ENCODE measurements at regions not wholly inside any gene's neighbourhood (a gene's known extent, or its start where the extent isn't known, plus 50 kb on each side); places are given as distances from the start of the nearest gene placed in this dataset.
"Not testable (repeated sequence)": the region's sequence is repeated elsewhere in the genome, so short reads cannot be mapped to it uniquely, and the experiment has no call there.

DNA sequence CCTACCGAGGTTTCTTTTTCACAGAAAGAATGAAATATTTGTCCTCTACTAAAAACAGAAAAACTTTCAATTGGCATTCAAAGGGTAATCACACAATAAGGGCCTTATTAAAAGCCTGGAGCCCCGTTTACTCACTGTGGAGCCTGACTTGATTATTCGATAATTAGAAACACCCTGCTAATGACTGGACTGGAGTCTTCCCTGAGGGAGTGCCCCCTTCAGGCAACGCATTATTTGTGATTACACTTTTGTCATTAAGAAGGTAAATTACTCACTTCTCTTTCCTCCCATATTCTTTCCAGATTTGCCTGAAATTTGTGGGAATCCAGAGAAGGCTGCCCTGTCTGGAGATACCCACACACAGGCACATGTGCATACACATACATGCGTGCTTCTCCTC is 444.2 kb upstream of the NPVF start:
- no peak for DNase-seq

DNA sequence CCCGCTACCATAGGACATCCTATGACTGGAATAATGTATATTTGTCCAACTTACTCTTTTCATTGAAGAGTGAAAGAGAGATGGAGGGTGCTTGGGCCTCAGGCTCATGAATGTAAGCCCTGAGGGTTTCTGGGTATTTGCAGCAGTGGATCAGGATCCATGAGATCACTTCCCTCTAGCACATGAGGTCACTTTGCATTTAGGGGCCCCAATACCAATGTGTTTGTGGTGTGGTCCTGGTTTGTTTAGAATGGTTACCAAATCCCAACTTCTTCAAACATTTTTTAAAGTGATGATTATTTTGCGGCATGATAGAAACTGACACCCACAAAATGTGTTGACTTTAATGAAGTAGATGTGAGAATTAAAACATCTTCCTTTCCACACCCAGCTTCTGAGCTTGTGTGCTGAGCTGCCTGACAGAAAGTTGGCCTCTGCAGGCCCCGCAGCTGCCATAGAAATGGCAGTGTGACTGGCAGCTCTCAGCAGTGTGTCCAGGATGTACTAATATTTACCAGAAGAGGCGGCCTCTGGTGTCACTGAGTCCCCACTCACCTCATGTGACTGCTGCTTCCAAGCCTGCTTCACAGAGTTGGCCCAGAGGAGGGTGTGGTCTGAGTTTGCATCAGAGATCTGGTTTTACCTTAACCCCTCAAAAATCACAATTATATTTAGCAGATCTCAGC is 447.6 kb upstream of the NPVF start:
- DNase-seq = no peak

GRCh38 chr7:25677595-25677994 is 449.3 kb upstream of the NPVF start:
- DNase-seq = no peak

DNA sequence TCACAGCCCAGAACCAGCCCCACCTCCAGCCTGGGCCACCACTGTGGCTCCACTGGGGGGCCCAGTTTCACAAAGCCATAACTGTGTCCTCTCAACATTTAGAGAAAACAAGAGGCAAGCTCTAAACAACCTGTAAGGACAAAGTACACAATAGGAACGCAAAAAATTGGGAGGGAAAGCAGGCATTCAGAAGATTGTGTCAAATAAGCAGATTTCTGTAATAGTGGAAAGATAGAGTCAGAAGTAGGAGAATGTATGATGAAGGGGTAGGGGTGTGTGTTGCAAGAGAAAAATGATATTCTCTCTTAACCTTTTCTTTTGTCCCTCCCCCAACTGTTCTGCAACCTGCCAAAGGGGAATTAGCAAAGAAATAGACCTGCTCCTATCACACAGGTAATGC is 449.9 kb upstream of the NPVF start:
- DNase-seq = no peak

GRCh38 chr7:25680636-25681035 is 452.4 kb upstream of the NPVF start:
- no peak for DNase-seq

DNA sequence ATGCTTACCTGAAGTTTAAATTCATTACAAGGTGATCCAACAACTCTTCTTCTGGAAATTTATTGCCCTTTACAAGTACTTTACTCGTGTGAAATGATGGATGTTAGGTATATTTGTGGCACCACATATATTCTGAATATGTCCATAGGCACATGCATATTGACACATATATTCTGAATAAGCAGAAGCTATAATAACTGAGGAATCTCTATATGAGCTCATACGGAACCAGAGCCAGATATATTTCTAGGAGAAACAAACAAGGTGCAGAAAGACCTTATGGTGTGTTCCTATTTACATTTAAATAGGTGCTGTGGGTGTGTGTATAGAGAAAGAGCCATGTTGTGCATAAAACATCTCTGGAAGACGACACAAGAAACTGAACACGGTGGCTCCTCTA is 456.1 kb upstream of the NPVF start:
- DNase-seq = no peak

GRCh38 chr7:25686493-25686892 is 458.2 kb upstream of the NPVF start:
- DNase-seq = no peak

DNA sequence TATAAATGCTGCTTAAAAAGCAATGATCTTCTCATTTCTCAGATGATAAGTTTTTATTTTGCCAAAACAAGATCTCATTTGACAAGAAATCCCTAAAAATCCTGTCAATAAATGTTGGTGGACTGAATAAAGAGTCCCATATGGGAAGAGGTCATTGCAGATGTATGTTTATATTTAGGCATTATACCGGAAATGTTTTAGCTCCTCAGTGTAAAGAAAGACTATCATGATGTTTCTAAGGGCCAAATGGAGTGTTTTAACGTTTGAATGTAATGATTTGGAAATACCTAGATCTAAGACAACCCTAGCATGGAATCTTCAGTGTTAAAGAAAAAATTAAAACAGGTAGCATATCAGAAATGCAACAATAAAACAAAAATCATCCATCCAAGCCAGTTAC is 457.8 kb upstream of the NFE2L3 start:
- no peak for DNase-seq

GRCh38 chr7:25694699-25695098 is 457.3 kb upstream of the NFE2L3 start:
- DNase-seq = no peak

DNA sequence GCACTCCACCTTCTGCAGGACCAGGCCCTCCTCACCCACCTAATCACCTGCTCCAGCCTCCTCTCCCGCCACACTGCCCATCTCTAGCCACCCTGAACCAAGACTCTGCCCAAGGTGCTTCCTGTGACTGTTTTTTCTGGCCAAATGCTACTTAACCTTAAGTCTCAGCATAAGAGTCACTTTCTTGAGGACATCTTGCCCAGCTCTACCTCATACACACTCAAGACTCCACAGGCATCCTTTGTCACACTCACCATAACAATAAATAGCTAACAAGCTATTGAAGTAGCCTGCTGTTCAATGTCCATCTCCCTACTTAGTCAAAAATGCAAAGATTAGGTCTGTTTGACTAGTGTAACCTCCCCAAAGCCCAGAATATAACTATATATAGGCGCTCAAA is 455.4 kb upstream of the NFE2L3 start:
- DNase-seq = no peak

DNA sequence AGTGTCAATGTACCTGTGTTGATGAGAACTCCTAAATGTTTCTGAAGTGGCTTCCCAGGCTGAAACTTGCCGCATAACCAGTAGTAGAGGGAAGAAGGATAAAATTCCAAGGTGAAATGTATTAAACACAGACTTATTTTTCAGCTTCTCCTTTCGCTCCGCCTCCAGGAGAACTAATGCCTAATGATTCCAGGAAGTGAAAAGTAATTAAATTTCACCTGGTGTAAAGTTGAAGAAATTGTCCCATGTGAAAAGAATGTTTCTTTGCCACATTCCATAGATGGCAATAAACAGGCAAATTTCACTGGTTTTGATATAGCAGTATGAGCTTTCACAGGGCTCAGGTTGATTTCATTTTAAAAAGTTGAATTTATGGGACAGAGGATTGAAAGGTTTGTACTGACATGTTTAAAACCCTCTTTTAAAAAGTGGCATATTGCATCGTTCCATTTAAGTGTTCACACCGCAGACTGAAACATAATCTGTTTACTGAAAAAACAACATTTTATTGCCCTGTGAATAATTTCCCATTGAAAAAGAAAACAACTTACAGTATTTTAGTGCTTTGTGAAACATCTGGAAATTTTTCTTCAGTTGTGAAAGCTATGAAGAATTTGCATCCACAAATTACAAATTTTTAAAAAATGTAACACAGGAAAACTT is 453.4 kb upstream of the NFE2L3 start:
- no peak for DNase-seq

DNA sequence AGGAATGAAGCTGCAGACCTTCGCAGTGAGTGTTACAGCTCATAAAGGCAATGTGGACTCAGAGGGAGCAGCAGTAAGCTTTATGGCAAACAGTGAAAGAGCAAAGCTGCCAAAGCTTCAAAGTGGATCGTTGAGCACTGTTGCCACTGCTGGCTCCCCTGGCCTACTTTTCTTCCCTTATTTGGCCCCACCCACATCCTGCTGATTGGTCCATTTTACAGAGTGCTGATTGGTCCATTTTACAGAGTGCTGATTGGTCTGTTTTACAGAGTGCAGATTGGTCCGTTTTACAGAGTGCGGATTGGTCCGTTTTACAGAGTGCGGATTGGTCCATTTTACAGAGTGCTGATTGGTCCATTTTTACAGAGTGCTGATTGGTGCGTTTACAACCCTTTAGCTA is 451.9 kb upstream of the NFE2L3 start:
- not testable (repeated sequence) for DNase-seq

DNA sequence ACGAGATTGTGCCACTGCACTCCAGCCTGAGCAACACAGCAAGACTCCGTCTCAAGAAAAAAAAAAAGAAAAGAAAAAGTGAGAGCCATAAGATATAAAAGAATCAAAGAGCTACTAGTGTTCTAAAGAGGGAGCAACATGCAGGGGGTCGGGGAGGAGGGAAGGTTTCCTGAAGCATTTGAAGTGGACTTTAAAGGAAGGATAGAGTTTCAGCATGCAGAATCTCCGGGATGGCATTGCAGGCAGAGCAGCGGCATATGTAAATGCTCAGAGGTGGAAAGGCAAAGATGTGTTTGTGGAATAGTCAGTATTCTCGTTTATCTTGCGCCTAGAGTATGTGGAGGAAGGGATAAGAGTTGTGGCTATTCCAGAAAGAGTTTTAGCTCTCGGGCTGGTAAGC is 447.6 kb upstream of the NFE2L3 start:
- DNase-seq = no peak

DNA sequence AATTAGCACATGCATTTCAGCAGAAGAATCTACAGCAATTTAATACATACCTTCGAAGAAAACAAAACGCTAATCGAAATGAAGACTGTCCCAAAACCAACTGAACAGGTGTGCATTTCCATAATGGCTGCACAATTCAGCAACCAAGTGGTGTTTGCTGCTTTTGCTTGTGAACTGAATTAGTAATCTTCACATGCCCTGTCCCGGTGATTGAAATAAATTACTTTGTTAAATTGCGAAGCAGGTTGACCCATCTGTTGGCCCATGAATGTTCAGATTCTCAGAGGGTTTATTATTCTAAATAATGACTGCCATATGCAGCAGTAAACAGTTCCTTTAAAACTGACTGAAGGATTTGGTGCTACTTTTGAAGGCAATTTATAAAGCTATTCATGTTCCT is 445.2 kb upstream of the NFE2L3 start:
- DNase-seq = no peak

DNA sequence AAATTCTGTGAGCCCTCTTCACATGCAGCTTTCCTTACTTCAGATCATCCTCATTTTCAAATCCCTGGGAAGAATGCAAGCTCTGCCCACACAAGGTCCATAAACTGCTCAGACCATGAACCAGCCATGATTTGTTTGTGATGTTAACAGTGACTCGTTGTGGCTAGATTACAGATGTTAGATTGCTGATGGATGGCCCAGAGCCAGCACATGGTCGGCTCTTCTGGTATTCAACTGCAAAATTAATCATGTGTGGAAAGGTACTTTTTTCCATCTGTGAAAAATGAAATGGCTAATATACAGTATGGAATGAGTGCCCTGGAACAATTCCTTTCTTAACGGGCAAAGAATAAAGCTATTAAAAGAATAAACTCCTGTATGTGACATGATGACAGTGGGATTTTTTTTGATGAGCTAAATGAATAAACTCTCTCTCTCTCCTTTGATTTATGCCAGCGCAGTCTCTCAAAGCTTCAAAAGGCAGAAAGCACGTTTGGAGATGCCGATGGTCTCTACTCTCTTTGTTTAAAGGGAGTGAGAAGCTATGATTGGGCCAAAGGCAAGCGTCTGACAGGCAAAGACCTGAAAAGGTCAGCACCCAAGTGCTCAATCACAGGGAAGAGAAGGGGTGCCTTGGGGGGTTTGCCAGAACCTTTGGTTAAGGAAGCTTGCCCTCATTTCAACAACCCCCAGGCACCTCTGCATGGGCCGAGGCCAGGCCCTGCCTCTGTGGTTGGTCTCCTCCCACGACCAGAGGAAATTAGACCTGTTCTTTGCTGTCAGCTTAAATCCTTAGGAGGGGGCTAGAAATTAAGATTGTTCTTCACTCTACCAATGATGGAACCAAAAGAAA is 444.0 kb upstream of the NFE2L3 start:
- DNase-seq = no peak

DNA sequence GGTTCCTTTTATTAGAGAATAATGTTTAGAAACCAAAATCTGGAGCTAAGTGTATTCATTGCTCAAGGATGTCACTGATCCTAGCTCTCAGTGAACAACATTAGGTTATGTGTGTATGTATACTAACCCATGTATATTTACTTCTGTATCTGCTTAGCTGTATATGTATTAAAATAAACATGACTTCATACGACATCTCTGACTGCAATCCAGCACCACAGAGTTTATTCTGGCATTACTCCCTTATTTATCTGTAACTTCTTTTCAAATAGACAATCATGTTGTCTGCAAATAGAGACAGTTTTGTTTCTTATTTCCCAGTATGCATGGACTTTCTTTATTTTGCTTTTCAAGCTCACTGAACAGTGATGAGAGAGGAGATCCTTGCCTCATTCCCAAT is 441.0 kb upstream of the NFE2L3 start:
- no peak for DNase-seq

DNA sequence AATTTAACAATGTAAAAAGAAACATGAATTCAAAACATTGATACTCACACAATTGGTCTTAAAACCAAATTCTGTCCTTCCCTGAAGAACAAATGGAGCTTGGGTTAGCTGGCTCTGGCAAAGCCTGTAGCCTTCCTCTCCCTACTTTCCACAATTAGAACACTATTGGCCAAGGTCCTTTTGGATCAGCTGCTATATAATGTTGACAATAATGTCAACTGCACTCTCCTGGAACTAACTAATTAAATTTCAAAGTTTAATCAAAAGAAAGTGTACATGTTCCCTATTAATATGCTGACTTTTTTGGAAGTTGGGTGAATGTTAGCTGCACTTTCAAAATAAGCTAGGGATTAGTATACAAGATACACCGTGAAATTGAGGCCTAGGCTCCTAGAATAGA is 440.1 kb upstream of the NFE2L3 start:
- no peak for DNase-seq

DNA sequence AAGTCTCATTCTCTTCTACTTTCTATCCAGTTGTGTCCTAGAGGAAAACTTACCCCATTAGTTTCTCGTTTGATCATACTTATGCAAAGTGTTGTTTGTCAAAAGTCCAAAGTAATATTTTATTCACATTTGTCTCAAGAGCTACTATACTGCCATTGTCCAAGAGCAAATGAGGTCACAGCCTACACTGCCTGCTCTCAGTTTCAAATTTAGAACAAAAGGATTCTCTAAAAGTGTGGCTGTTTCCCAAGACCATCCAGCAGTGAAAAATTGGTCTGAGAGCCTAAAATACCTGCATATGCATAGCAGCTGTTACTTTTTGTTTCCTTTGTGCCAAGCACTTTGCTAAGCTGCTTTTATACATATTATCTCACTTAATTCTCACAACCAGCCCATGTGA is 439.5 kb upstream of the NFE2L3 start:
- no peak for DNase-seq

- DNase-seq = no peak
Observed at GRCh38 chr7:25714013-25714412, 438.0 kb upstream of the NFE2L3 start.

DNA sequence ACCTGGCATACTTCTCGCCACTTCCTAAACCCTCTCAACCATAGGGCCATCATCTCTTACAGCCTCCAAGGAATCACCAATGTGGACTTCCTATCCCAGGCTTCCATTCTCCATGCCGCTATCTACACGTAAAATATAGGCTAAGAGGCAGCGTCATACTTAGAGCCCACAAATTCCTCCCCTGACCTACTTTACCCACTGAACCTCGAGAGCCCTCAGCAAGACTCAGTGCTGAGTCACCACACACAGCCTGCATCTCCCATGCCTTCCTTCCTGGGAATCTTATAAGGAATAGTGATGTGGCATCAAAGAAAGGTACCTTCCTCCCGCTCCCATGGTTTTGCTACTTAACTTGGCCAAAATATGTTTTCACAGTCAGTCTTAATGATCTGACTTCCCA is 435.6 kb upstream of the NFE2L3 start:
- DNase-seq = no peak

DNA sequence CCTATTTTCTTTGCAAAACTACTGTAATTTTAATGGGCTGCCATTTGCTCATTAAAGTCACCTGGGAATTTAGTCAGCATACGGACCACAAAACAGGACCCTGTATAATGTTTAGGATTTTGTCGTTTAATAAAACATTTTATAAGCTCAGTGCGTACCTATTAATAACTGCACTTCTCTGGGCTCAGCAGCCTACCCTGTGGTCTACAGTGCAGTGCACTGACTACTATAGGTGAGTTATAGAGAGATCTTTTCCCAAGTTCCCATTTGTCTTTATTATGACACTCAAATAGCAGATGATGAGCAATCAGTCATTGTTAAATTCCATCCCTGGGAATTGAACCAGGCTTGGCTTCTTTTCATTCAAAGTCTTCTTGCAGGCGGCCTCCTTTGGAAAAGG is 433.4 kb upstream of the NFE2L3 start:
- no peak for DNase-seq

- no peak for DNase-seq
Observed at GRCh38 chr7:25719190-25719896, 432.7 kb upstream of the NFE2L3 start.

DNA sequence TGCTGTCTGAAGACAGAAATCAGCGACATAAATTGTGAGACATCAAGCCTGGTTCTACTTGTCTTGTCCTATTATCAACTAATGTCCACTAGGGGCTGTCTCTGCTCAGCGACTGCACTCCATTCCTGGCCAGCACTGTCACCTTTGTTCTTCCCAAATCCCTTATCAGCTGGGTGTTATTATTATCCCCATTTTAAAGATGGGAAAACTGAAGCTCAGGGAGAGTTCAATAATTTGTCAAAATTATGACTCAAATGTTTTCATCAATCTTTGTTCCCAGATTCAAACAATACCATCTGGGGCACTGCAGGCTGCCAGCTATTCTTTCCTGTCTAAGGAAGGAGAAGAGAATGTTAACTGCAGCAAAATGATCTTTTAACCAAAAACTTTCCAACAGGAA is 431.6 kb upstream of the NFE2L3 start:
- DNase-seq = no peak

DNA sequence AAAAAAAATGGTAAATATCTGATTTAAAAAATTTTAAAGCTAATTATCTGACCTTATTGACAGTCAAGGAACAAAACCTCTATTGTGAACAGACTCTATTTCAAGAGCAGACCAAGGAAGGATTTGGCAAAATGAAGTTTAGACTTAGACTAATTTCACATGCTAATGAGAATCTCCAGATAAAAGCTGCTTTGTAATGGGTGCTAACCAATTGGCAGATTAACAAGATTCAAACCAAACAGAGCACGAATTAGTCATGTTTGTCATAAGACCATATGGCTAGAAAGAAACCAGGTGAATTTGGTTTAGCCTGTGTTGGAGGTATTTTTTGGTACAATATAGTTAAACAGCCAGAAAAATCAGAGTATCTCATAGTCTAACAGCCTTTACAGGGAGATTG is 429.1 kb upstream of the NFE2L3 start:
- DNase-seq = no peak
